ENCODE measurements at regions not wholly inside any gene's neighbourhood (a gene's known extent, or its start where the extent isn't known, plus 50 kb on each side); places are given as distances from the start of the nearest gene placed in this dataset.

DNA sequence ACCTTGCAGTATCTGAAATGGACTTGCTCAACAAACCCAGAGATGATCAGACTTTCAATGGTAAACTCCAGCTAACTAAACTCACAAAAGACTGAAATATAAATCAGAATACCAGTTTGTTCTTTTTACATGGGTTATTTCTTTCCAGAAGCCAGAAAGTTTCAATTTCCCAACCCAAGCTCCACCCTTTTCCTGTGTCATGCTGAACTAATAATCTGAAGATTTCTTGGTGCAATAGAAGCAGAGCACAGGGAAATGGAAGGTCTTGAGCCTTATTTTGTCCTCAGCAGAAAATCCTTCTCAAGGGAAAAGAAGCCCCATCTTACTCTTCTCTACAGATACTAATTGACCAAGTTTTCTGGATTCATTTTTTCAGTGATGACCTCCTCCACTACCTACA lies 93.3 kb upstream of the PAPOLG start:
- TF ChIP-seq, protein P1, sequence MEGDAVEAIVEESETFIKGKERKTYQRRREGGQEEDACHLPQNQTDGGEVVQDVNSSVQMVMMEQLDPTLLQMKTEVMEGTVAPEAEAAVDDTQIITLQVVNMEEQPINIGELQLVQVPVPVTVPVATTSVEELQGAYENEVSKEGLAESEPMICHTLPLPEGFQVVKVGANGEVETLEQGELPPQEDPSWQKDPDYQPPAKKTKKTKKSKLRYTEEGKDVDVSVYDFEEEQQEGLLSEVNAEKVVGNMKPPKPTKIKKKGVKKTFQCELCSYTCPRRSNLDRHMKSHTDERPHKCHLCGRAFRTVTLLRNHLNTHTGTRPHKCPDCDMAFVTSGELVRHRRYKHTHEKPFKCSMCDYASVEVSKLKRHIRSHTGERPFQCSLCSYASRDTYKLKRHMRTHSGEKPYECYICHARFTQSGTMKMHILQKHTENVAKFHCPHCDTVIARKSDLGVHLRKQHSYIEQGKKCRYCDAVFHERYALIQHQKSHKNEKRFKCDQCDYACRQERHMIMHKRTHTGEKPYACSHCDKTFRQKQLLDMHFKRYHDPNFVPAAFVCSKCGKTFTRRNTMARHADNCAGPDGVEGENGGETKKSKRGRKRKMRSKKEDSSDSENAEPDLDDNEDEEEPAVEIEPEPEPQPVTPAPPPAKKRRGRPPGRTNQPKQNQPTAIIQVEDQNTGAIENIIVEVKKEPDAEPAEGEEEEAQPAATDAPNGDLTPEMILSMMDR (IDR thresholded peaks at IDR 0.05), result no peak
- TF ChIP-seq POLR2A (IDR thresholded peaks at IDR 0.05), result no peak

Data from suprapubic skin (tissue), 3 donors.